Activated CD4-positive, alpha-beta T cell treated with anti-CD3 and anti-CD28 coated beads, Interleukin-2, amount 50 U/mL, for 16 hours (primary cell): ENCODE measurements at regions not wholly inside any gene's neighbourhood (a gene's known extent, or its start where the extent isn't known, plus 50 kb on each side); places are given as distances from the start of the nearest gene placed in this dataset.

Source experiments
- DNase-seq: peaks from one replicate; pipeline ENCODE4 v3.0.0-alpha.2; 2020

- DNase-seq, result no peak
These were observed 181.4 kb downstream of the GRB14 start for GRCh38 chr2:164439885-164440284.

DNA sequence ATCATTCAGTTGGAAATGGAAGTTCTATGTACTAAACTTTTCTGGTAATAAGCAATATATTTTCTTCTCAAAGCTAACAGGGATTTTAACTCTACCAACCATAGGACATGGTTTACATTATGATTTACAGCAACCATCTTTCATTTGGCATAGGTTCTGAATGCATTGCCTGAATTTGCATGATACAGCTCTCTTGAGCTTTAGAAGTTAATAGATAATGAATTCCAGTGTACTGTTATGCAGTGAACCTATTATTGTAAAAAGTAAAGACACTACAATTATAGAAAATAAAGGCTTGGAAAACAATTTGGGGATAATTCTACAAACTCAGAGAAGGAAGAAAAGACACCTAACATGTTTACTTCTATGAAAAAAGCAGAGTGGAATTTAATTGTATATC lies 182.0 kb downstream of the GRB14 start:
- DNase-seq, result no peak

DNA sequence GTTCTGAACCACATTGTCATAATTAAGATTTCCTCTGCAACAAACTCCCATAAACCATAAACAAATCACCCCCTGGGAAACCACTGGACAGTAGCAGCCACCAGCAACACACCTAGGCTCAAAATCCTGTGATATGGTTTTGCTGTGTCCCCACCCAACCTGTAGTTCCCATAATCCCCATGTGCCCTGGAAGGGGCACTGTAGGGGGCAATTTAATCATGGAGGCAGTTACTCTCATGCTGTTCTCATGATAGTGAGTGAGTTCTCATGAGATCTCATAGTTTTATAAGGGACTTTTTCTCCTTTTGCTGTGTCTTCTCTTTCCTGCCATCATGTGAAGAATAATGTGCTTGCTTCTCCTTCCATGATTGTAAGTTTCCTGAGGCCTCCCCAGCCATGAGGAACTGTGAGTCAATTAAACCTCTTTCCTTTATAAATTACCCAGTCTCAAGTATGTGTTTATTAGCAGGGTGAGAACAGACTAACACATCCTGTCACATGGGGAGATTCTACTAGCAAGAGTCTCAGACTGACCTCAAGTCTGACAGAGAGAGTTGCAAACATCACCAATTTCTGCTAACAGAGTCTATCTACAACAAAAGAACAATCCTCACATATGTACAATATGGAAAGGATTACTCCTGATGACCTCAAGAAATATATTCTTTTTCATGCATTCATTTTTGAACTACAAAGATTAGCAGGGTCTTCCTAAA lies 182.6 kb downstream of the GRB14 start:
- no peak for DNase-seq

DNA sequence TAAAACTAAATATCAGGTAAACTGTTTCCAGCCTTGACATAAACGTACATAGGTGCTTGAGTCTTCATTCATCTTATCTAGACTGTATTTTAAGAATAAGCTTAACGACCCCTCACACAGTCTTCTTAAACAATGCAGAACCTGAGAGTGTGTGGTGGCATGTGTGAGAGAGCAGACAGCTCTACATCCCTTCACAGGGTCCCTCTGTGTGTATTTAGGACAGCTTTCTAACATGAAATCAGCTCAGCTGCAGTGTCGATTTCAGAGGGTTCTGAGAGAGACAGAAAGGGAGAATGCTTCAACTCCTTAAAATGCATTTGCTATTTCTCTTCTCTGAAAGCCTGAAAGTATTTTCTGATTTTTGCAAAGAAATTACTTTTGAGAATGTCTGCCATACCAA lies 185.2 kb downstream of the GRB14 start:
- DNase-seq, result no peak

GRCh38 chr2:164430166-164430783 lies 191.0 kb downstream of the GRB14 start:
- DNase-seq, result peak; percentile 8

DNA sequence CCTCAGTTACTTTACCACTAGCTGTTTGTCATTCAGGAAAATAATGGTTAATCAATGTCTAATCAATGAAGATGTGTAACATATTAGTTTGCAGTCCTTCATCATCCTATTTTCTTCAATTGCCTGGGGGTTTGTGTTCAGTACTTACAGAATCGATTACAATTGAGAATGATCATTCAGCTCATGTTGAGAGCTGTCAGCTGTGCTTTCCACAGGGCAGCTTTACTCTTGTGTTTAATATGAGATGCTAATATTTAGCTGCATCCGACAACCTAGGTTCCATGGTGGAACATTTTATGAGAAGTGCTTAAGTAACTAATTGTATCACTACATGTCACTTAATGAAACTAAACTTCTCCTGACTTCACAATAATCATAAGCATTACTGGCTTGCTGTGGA lies 191.9 kb downstream of the GRB14 start:
- no peak for DNase-seq

- DNase-seq, result no peak
These were observed 194.2 kb downstream of the GRB14 start for GRCh38 chr2:164427111-164427510.

- DNase-seq, result no peak
These were observed 200.5 kb downstream of the GRB14 start for GRCh38 chr2:164420787-164421186.

- no peak for DNase-seq
These were observed 208.5 kb downstream of the GRB14 start for GRCh38 chr2:164412831-164413230.

DNA sequence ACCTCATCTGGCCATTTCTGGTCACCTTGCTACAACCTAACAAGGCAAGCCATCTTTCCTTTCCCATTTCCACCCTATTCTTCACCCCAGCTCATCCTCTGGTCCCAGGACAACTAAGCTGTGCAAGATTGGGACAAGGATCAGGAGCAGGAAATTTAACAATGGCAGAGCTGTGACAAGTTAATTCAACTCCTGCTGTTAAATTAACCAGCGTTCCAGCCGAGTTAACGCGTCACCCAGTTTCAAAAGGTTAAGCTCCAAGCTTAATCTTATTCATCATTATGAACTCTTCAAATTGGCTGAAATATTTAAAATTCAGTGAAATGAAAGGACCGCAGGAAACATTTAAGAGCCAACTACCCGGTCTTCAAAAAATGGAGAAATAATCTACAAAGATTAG lies 231.9 kb downstream of the GRB14 start:
- no peak for DNase-seq

- DNase-seq, result peak; percentile 1
These were observed 232.8 kb downstream of the GRB14 start for GRCh38 chr2:164388511-164388910.

- no peak for DNase-seq
These were observed 235.1 kb downstream of the GRB14 start for GRCh38 chr2:164386231-164386630.

- no peak for DNase-seq
These were observed 236.8 kb downstream of the GRB14 start for GRCh38 chr2:164384434-164384833.

DNA sequence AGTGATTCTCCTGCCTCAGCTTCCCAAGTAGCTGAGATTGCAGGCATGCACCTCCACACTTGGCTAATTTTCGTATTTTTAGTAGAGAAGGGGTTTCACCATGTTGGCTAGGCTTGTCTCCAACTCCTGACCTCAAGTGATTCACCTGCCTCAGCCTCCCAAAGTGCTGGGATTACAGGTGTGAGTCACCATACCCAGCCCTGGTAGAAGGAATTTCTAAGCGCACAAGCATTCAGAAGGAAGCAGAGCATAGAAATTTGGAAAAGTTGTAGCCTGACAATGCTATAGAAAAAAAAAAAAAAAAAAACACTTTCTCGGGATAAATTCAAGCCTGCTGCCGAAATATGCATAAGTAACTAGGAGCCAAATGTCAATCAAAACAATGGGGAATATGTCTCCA lies 249.4 kb downstream of the GRB14 start:
- no peak for DNase-seq

DNA sequence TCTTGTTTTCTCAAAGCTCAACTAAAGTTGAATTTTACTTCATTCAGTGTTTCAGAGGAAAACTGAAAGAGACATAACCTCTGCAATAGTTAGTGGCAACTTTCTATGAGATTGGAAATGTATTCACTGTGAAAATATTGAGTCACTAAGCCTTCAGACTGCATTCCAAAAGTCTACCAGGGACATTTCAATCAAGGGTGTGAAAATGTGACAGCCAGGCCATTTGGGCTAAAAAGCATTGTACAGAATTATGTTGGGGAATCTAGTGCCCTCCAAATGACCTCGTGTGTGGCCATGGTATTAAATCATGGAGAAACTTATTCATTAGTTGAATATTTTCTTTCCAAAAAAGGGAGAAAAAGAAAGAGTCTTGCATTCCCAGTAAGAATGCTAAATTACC lies 251.9 kb downstream of the GRB14 start:
- DNase-seq, result no peak

DNA sequence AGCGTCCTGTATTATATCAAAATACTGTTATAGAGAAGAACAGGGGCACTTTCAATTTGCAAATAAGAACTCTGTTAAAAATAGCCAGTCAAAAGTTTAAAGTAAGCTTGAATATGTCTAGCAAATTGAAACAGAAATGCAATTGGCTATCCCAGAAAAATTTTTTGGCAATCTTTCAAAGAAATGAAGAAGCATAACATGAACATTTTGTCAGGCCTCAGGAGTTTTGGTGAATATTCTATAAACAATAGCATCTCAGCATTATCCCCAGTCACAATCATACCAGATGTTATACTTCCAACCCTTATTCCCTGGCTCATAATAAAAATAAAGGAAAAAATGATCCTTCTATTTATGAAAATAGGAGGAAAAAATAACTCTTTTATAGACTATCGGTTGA lies 252.4 kb downstream of the GRB14 start:
- no peak for DNase-seq

DNA sequence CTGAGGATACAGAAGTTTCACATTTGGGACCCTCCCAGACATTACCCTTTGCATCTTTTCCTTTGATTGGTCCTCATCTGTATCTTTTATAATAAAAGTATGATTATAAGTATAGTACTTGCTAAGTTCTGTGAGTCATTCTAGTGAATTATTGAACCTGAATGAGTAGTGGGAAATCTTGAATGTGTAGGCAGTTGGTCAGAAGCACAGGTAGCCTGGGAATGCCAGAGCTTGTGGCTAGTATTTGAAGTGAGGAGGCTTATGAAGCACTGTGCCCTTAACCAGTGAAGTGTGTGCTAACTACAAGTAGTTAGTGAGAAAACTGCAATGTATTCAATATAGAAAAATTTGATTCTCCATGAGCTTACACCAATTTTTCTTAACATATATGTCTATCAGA lies 257.6 kb downstream of the GRB14 start:
- no peak for DNase-seq

- DNase-seq, result no peak
These were observed 269.7 kb downstream of the GRB14 start for GRCh38 chr2:164351536-164351935.

GRCh38 chr2:164335947-164336346 lies 285.3 kb downstream of the GRB14 start:
- DNase-seq, result no peak

- DNase-seq, result no peak
These were observed 286.2 kb downstream of the GRB14 start for GRCh38 chr2:164335128-164335527.

DNA sequence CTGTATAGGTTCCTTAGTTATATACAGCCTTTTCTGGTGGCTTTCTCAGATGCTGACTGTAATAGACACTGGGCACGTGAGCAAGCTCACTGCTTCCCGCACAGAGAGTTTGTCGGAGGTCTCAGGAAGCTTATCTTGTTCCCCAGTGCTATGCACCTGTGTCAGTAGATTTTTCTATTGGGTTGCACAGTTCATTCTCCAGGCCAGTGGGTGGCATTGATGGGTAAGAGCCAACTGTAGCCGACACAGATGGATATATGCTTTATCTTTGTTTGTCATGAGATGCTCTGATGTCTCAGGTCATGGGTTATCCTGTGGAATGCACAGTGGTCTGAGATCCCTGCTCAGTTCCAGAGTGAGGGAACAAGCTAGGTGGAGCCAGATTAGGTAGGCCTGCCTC lies 293.0 kb downstream of the GRB14 start:
- DNase-seq, result no peak

DNA sequence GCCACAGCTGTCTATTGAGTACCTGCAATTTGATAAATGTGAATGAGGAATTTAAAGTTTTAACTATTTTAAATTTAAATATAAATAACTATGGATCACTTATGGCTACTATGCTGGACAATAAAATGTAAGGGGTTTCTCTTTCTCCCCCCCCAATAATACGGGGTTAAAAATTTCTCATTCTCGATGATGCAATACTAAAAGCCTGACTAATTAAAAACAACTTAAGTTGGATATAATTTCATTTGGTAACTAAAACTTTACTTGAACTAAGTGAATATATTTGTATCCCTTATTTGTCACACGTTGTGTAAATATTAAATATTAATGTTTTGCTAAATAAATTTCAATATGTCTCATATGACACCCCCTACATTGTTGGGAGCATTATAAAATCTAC lies 297.3 kb downstream of the GRB14 start:
- no peak for DNase-seq

- no peak for DNase-seq
These were observed 307.1 kb downstream of the GRB14 start for GRCh38 chr2:164314148-164314547.

- no peak for DNase-seq
These were observed 314.4 kb downstream of the GRB14 start for GRCh38 chr2:164306872-164307271.

DNA sequence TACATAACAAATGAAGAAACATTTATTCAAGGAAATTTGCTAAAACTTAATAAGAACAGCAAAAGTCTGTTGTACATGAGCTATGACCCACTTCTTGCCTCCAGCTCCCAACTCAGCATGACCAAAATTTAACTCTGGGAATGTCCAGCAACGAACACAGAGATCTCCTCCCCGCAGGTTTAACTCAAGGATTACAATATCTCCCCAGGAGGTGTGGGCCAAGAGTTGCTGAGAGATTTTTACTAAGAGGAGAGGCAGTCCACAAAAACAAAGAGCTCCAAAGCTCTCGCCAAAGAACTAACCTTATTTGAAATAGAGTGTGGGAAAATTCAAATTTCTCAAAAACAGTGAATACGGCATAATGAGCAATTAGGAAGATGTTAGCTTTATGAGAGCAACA lies 318.5 kb downstream of the GRB14 start:
- DNase-seq, result no peak
